CD4-positive, alpha-beta T cell treated with Interleukin-2 at 100 ng/mL for 4 hours (primary cell): ENCODE measurements at regions not wholly inside any gene's neighbourhood (a gene's known extent, or its start where the extent isn't known, plus 50 kb on each side); places are given as distances from the start of the nearest gene placed in this dataset.

ENCODE experiments used
- DNase-seq: peaks from one replicate; pipeline ENCODE4 v3.0.0-alpha.2; 2020; ENCODE audit warnings: low spot score

DNA sequence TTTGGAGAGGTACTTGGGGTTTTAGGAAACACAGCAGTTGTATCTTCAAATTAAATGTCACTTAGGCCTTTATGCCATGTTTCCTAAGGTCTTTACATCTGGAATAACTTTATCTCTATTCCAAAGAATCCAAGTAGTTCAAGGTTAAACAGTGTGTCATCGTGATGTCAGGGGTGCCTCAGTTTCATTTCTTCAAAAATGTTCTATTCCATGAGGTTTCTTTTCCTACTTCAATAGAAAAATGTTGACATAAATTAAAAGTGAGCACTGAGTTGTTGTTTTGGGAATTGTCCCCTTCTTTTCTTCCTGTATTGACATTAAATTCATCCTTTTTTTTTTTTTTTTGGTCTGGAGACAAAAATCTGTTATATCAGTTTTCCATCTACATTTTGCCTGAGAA lies 160.6 kb upstream of the C21orf91 start:
- DNase-seq: no peak

DNA sequence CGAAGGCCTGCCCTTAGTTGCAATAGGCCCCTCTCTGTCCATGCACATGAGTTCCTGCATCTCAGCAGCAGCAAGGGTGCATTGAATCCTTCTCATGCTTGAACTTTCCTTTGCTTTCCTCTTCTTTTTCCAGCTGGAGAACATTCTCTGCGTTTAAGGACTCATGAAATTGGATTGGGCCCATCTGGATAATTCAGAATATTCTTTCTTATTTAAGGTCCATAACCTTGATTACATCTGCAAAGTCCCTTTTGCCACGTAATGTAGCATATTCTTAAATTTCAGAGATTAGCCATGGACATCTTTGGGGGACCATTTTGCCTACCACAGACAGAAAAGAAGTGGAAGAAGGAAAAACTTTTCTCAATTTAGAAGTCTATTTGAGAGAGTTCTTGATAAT lies 159.7 kb upstream of the C21orf91 start:
- DNase-seq: no peak

DNA sequence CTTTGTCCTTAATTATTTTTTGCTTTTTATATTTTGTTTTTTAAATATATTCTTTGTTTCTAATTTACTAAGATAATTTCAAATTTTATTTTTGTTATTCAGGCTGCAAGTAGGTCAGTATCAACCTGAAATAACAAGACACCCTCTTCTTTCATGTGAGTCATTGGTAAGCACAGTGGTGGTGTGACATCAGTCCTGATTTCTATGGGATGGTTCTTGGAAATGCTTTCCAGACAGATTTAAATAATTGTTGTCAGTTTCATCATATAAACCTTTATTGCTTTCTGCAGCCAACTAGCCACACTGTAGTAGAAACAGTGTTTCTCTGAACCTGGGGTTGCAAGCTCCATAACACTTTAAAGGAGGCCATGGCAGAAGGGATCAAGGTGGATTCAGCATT lies 157.5 kb upstream of the C21orf91 start:
- no peak for DNase-seq

DNA sequence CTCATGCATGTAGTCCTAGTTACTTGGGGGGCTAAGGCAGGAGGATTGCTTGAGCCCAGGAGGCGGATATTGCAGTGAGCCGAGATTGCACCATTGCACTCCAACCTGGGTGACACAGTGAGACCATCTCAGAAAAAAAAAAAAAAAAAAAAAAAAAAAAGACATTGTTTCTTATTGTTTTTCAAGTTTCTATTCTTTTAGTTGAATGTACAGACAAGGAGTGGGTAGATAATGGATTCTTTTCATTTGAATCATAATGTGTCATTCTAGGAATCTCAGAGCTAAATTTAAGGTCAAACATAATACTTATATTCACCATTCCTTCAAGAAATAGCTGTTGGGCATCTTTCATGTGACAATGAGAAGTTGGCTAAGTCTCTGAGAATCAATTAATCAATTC lies 157.0 kb upstream of the C21orf91 start:
- DNase-seq: no peak

DNA sequence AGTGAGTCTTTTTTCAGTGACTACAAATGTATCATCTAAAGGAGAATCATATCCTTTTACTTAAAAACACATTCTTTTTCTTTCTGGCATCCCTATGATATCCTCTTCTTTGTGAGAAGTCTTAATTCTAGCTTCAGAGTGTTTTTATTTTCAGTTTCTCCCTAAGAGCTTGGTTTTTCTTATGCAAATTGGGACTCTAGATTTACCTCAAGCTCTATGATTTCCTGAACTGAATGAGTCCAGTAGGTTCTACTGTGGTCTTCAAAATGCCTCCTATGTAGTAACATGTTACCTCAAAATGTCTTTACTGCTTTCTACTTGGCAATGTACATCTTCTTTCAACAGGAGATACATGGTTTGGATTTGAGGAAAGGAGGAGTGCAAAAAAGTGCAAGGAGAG lies 148.2 kb upstream of the C21orf91 start:
- DNase-seq: no peak

DNA sequence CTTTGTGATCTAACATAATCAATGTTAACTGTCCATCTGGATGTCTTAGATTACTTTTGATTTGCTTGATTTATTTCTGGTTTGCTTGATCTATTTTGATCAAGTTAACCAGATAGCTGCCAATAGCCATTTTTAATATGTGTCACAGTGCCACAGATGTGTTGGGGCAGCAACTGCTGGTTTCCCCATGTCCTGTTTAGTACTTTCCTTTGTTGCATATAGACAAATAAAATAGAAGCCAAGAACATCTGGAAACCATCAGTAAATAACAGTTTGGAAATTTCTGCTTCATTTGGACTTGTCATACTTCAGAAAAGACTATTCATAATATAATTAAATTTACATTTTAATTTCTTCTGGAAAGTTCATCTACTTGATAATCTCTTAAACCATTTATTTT lies 145.6 kb upstream of the C21orf91 start:
- DNase-seq: no peak

DNA sequence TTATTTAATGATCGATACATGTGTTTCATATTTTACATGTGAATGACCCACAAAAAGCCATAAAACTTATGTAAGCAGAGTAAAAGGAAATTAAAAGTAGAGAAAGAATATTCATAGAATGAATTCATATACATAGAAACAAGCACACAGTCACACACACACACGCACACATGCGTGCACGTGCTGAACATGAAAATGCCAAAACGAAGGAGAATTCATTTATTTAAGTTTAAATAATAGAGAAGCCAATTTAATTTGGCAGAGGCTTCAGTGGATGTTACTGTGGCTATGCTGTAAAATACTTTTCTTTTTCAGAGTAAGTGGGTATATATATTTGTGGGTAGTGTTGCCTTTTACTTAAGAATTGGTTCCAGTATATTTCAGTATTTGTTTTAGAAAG lies 145.0 kb upstream of the C21orf91 start:
- DNase-seq: no peak

DNA sequence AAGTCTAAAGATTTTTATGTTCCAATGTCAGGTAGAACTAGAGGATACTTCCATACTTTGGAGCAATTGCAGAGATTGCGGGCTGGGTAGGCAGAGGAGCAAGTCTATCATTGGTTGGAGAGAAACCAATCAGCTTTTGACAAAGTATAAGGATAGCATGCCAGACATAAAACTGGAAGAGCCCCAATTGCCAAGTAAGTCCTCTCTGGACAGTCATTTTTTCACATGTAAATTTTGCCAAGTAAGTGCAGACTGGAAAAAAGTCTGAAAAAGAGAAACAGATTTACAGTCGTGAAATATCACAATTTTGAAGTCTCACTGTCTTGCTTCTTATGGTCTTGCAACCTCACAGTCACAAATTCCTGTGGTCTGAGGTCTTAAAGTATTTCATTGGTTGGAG lies 131.4 kb upstream of the C21orf91 start:
- no peak for DNase-seq

DNA sequence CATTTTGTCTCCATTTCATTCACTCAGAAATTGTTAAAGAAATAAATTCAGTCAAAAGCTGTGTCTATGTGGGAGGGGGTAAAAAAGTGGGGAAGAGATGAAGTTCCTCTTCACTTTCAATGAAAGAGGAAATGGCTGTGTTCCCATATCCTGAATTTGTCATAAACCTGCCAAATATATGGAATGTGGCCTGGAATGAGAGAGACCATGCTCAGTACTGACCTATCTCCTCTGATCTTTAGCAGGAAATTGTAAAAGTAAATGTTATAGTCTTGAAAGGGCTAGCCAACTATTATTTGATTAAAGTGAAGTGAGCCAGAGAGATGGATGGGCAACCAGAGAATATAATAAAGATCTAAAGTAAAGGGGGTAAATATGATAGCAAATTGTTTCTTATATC lies 130.3 kb upstream of the C21orf91 start:
- no peak for DNase-seq

DNA sequence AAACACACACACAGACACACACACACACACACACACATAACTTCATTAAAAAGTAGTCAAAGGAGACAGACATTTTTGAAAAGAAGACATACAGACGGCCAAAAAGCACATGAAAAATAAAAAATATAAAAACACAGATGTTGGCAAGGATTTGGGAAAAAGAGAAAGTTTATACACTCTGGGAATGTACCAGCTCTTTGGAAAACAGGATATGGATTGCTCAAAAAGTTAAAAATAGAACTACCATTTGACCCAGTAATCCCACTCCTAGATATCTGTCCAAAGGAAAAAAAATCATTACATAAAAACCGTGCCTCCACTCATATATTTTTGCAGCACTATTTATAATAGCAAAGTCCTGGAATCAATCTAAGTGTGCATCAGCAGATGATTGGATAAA lies 128.4 kb upstream of the C21orf91 start:
- no peak for DNase-seq

DNA sequence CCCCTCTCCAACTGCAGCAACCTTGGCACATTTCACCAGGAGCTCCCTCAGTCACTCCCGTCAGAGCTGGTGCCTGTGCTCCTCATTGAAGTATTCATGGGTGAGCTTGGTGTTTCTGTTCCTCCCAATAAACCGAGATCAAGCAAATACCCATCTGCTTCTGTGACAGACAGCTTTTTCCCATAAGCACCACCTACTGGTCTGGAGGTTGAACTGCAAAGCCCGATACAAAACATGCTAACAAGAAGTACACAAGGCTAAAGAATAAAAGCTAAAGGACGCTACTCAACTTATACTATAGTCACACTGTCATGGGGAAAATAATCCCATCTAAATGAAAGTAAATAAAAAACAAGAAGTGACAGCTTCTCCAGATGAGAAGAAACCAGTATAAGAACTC lies 111.9 kb upstream of the C21orf91 start:
- DNase-seq: peak; percentile 30

DNA sequence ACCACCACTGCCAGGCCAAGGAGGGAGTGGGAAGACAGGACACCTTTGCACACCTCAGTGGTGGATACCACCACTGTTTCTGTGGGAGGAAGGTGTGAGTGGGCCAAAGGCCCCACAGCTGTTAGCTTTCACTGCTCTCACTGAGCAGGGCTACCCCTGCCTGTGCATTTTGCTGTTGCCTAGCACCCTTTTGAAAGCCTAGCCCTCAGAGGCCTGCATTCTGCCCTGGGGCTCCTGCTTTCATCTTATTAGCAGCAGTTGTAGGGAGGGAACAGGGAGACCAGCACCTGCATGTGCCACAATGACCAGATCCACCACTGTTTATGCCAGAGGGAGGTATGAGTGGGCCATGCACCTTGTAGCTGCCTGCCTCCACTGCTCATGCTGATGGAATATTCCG lies 110.9 kb upstream of the C21orf91 start:
- no peak for DNase-seq

DNA sequence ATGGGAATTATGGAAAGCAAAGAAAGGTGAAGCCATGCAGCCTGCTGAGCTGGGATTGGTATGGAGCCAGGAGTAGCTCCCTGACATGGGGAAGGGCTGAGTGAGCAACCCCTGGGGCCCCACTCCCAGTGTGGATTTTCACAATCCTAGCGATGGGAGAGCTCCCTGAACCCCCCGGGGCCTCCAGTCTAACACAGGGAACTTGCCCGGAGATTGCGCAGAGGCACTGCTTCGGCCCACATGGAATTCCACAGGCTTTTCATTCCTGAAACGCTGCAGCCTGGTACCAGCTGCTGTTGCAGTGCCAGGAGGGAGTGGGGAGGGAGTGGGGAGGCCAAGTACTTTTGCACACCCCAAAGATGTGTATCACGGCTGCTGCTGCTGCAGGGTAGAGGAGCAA lies 110.4 kb upstream of the C21orf91 start:
- no peak for DNase-seq

DNA sequence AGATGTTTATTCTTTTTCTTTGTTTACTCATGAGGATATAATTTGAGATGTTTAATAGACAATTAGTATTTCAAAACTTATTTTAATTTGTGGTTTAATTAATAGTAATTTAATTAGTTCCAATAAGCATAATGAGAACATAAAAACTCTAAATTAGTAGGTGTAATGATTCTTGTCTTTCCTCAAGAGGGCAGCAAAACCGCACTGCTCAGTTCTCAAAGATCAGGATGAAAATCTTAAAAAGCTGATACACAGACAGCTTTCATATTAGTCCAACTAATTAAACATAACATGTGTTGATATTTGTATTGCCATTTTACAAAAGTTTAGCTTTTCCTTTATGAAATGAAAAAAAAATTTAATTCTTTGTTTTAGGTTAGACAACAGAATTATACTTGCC lies 106.7 kb upstream of the C21orf91 start:
- no peak for DNase-seq

DNA sequence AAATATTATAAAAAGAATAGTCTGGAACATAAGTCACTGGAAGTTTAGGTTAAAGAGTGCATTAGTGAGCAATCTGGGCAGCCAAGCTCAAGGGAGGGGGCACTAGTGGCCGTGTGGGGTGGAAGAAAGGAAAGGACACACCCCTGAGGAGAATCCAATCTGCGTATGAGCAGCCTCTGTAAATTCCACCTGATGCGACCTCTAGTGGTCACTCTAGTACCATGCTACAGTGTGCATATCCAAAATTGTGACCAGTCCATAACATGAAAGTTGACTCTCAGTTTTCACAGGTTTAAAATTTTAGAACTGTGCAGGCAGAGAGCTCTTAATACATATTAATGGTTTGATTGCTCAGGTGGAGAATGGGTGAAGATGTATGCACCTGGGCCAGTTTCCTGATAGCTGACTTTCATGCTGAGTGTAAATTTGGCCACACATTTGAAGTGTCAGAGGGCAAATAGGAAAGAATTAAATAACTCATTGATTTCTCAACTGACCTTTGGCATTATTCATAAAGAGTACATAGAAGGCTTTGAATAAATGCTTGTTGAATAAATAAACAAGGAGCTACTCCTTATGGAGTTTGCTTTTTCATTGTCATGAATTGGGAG lies 105.9 kb upstream of the C21orf91 start:
- DNase-seq: peak; percentile 68

DNA sequence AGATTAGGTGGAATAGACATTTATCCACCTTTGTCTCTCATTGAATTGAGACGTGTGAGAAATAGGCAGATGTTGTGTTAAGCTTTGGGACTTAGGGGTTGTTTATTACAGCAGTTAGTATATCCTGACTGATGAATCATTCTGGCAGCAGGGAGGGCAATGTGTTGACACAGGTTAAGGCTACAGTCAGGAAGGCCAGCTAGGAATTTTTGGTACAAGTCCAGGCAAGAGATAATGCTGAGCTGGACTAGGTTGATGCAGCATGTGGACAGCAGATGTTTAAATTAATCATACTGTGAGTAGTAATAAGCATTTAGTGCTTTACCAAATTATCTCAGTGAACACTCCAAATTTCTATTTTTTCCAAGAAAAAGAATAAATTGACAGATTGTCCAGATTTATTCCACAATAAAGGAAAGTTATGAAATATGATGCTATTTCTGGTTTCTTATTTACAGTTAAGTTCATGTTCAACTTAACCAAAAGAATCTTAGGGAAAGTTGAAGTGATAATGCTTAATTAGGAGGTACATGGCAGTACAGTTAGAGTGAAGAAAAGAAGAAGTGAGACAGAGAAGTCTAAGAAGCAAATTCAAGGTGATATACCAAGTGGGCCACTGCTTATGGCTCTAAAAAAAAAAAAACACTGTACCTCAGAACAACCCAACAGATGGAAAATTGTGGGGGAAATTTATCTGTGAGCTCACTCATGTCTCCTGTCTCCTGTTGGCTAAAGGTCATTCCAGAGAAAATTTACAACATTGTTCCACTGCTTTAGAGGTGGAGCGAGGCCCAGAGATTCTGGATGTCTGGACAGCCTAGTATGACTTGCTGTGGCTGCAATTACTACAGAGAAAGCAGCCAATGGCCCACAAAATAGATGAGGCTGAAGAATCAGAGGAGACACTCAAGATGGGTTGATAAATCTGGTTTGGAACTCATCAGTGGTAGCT lies 102.7 kb upstream of the C21orf91 start:
- no peak for DNase-seq

DNA sequence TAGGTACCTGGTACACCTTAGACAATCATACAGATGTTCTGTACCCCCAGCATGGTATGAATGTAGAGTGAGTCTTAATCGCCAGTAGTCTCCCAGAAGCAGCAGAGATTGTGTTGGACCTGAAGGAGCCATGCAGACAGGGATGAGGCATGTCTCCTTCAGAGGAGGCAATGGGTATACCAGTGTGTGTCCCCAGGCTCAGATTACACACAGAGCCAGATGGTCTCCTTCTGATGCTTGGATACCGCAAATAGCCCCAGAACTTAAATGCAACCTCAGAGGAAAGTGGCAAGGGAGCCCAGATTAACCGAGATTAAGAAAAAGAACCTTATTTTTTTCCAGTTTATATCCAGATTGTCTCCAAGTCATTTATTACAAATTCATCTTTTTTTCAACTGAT lies 96.8 kb upstream of the C21orf91 start:
- DNase-seq: no peak

DNA sequence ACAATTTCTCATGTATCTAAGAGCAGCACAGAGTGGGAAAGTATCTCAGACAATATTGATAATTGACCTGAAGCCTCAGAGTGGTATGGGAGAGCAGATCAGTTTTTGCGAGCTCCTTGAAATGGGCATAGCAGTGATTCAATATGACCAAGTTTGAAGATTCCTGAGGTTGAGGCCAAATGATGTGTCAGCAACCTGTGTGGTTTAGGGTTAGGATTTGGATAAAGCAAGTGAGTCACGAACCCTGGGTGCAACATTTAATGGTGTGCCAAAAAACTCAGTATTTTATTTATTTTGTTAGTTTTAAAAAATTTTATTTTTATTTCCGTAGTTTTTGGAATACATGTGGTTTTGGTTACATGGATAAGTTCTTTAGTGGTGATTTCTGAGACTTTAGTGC lies 92.5 kb upstream of the C21orf91 start:
- no peak for DNase-seq

DNA sequence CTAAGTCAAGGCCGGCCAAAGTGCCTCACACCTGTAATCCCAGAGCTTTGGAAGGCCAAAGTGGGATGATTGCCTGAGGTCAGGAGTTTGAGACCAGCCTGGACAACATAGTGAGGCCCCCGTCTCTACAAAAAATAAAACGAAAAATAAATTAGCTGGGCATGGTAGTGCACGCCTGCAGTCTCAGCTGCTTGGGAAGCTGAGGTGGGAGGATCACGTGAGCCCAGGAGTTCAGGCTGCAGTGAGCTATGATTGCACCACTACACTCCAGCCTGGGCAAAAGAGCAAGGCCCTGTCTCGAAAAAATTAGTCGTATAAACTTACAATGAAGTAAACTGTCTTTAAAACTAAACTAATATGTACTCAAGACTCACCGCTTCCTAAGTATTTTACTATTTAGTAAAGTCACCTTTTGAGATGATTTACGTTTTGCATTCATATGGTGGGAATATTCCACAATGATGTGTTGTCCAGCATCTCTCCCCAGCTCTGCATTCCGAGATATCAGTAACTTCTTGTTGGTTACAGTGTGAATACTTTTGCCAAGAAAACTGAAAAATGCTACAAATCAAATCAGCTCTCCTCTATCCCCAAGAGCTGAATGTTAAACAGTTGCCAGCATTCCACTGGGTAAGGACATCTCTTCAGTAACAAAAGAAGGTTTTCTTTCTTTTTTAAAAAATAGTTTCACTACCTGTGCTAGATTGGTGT lies 84.9 kb upstream of the C21orf91 start:
- no peak for DNase-seq

DNA sequence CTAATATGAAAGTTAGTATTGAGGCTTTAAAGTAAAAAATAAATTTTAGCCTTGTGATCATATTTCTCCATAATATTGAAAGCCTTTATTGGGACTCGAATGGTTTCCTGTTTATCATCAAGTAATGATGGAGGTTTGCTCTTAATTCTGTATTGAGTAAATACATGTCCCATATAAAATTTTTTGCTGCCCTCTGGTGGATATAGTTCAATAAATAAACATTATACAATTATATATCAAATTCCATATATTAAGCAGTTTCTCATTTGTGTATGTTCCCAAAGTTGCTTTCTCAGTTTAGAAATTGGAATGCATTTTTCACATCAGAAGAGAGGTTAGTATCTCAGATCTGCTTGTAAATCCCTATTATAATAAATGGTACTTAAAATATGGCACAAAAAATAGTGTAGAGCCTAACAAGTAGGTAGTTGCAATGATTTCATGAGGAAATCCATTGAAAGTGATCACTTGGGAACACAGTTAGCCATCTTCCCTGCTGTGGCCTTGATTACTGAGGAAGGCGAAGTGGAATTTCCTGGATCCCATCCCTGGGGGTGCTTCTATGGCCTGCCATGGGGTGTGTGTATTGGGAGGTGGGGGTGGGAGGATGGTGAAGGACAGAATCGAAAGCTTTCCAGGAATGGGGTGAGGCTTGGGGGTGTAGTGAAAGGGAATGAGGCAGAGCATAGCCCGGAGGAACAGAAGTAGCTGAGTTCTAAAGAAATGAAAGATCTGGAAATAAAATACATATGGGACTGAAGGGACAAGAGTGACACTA lies 84.1 kb upstream of the C21orf91 start:
- peak; percentile 74 for DNase-seq

DNA sequence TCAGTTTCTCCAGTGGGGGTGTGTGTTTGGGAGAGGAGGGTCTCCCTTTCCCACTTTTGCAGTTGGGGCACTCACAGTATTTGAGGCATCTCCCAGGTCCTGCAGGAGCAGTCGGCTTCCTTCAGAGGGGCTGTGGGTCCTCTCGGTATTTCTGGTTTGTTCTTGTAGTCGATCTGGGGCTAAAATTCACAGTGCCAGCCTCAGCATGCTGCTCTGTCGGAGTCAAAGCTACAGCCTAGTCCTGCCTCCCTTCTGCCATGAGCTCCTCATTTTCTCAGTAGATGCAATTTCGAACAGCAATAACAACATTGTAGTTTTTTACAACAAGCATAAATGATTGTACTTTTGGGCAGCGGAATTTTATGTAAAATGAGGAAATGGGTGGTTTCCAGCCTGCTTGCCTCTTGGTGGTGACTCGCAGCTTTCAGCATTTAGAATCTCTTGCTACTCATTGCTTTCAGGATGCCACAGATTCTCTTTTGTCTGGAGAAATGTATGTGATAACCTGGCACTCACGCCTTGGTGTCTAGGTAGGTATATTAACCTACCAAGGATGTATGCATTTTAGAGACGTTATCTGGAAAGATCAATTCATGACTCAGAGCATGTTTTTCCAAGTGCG lies 82.4 kb upstream of the C21orf91 start:
- DNase-seq: no peak

DNA sequence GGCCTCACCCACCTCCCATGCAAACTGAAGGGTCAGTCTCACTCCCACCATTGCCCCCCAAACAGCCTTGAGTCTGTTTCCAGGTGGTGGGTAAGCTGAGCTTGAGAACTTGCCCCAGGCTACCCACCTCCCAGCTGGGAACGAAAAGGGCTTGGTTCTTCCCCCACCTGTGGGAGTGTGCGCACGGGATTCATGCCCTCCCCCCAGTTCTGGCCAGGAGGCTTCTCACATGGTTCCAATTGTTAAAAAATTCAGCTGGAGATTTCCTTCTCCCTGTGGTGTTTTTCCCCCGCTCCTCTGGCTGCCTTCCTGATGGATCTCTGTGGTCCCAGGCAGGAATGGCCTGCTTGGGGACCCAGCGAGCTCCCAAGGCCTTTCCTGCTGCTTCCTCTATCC lies 81.8 kb upstream of the C21orf91 start:
- no peak for DNase-seq
